Omental fat pad (tissue), 3 donors: ENCODE measurements at regions not wholly inside any gene's neighbourhood (a gene's known extent, or its start where the extent isn't known, plus 50 kb on each side); places are given as distances from the start of the nearest gene placed in this dataset.

ENCODE experiments used
- ATAC-seq: fragments of 150-250 bp; one replicate; pipeline ENCODE4 v1.9.1; 2016; ENCODE audit warnings: mild to moderate bottlenecking, moderate library complexity; ENCODE audit not compliant: low FRiP score
- DNase-seq: peaks from one replicate; pipeline ENCODE4 v3.0.0-alpha.2; 2019; ENCODE audit warnings: low spot score
- TF ChIP-seq, protein P1 (sequence below), 3 donors: fragments of 450-650 bp; IDR thresholded peaks; one replicate each; pipeline ENCODE4 v1.5.1; 2016 to 2017; ENCODE audit warnings: antibody characterized with exemption in 3 of 3, mild to moderate bottlenecking in 3 of 3, moderate library complexity in 2 of 3

DNA sequence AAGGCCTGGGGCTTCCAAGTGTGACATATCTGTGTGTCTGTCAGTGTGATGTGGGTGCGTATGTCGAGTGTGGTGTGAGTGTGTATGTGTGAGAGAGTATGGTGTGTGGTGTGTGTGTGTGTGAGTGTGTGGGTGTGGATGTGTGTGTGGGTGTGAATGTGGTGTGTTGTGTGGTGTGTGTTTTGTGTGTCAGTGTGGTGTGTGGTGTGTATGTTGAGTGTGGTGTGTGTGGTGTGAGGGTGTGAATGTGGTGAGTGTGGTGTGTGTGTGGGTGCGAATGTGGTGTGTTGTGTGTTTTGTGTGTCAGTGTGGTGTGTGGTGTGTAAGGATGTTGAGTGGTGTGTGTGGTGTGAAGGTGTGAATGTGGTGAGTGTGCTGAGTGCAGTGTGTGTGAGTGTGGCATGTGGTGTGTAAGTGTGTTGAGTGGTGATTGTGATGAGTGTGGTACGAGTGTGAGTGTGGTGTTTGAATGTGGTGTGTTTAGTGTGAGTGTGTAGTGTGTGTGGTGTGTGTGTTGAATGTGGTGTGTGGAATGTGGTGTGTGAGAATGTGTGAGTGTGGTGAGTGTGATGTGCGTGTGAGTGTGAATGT lies 61.6 kb upstream of the SORCS2 start:
- no peak for ATAC-seq
- no peak for DNase-seq
- TF ChIP-seq, protein P1, sequence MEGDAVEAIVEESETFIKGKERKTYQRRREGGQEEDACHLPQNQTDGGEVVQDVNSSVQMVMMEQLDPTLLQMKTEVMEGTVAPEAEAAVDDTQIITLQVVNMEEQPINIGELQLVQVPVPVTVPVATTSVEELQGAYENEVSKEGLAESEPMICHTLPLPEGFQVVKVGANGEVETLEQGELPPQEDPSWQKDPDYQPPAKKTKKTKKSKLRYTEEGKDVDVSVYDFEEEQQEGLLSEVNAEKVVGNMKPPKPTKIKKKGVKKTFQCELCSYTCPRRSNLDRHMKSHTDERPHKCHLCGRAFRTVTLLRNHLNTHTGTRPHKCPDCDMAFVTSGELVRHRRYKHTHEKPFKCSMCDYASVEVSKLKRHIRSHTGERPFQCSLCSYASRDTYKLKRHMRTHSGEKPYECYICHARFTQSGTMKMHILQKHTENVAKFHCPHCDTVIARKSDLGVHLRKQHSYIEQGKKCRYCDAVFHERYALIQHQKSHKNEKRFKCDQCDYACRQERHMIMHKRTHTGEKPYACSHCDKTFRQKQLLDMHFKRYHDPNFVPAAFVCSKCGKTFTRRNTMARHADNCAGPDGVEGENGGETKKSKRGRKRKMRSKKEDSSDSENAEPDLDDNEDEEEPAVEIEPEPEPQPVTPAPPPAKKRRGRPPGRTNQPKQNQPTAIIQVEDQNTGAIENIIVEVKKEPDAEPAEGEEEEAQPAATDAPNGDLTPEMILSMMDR (IDR thresholded peaks at IDR 0.05): no peak

DNA sequence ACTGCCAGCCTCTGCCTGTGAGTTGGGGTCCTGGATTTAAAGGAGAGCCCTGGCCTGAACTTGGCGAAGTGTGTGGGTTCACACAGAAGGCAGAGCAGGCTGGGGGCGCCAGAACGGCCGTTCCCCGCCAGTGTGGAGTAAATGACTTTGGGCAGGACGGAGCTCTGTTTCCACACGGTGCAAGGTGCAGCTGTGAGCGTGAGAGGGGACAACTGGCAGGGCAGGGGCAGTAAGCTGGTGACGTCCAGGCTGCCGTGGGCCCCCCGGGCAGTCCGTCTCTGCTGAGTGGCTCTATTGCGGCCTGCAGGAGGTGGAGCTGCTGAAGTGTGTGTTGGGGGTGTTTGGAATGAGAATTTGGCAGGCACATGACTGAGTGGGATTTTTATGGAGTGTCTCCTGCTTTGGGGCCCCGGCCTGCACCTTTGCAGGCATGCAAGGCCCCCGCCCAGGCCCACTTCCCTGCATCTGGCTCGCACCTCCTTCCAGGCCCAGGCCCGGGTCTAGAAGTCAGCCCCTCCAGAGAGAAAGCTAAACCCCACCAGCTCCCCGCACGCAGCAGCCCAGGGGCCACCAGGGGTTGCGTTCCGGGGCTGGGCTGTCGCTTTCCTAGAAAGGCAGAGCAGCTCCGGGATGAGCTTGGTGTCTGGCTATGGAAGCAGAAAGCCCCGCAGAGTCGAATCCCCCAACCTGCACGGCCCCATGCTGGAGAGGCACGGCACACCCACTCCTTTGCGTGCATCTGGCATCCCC lies 62.2 kb upstream of the GRPEL1 start:
- TF ChIP-seq, protein P1 (IDR thresholded peaks at IDR 0.05): no peak
- no peak for ATAC-seq
- DNase-seq: no peak

DNA sequence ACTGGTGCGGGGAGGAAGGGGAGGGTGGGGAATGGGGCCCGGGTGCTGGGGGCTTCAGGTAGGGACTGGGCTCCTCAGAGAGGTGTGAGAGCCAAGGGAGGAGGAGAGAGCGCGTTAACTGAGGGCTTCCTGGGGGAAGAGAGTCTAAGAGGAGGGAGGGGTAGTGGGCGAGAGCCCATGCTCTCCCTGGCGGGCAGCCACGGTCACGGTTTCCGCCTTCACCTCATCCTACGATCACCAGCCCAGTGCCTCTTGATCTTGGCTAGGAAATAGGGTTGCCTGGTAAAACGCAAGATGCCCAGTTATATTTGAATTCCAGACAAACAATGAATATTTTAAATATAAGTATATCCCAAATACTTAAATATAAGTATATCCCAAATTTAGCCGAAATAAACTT lies 60.8 kb upstream of the GRPEL1 start:
- DNase-seq: no peak
- TF ChIP-seq, protein P1 (IDR thresholded peaks at IDR 0.05): no peak
- no peak for ATAC-seq

DNA sequence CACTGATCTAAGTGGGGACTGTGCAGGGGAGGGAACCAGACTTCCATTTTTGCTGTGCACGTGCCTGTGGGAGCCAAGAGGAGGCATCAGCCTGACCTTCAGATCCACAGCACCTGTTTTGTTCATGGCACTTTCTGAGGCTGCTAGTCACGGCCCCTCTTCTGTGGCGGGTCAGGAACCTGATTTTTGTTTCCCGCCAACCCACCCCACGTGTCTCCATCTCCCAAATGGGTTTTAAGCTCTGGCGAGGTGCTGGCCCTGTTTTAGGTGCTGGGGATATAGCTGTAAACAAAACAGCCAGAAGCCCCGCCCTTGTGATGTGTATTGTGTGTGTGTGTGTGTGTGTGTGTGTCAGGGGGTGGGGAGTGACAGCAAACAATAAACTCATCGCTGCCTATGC lies 60.4 kb upstream of the GRPEL1 start:
- TF ChIP-seq, protein P1 (IDR thresholded peaks at IDR 0.05): no peak
- DNase-seq (no peak), ATAC-seq (no peak)

GRCh38 chr4:7127576-7127975 lies 59.7 kb upstream of the GRPEL1 start:
- ATAC-seq (no peak), DNase-seq (no peak)
- TF ChIP-seq, protein P1 (IDR thresholded peaks at IDR 0.05): no peak

GRCh38 chr4:7126981-7127380 lies 59.1 kb upstream of the GRPEL1 start:
- no peak for DNase-seq
- TF ChIP-seq, protein P1 (IDR thresholded peaks at IDR 0.05): no peak
- no peak for ATAC-seq
